ENCODE measurements at regions not wholly inside any gene's neighbourhood (a gene's known extent, or its start where the extent isn't known, plus 50 kb on each side); places are given as distances from the start of the nearest gene placed in this dataset.
"Not testable (repeated sequence)": the region's sequence is repeated elsewhere in the genome, so short reads cannot be mapped to it uniquely, and the experiment has no call there.

GRCh38 chr12:131285905-131286295 is 332.2 kb downstream of the ADGRD1 start:
- not testable (repeated sequence) for TF ChIP-seq FOXK2 (IDR thresholded peaks at IDR 0.05); BHLHE40 (IDR thresholded peaks at IDR 0.05; ENCODE audit: borderline replicate concordance); HDGF (IDR thresholded peaks at IDR 0.05; ENCODE audit: borderline replicate concordance); FOXM1 (IDR thresholded peaks at IDR 0.05; ENCODE audit: borderline replicate concordance); L3MBTL2 (conservative IDR thresholded peaks at IDR 0.05); SUZ12 (IDR thresholded peaks at IDR 0.05)
- TF ChIP-seq, protein P1, sequence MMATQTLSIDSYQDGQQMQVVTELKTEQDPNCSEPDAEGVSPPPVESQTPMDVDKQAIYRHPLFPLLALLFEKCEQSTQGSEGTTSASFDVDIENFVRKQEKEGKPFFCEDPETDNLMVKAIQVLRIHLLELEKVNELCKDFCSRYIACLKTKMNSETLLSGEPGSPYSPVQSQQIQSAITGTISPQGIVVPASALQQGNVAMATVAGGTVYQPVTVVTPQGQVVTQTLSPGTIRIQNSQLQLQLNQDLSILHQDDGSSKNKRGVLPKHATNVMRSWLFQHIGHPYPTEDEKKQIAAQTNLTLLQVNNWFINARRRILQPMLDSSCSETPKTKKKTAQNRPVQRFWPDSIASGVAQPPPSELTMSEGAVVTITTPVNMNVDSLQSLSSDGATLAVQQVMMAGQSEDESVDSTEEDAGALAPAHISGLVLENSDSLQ (IDR thresholded peaks at IDR 0.05): not testable (repeated sequence)
